WTC11 (cell line): ENCODE measurements at regions not wholly inside any gene's neighbourhood (a gene's known extent, or its start where the extent isn't known, plus 50 kb on each side); places are given as distances from the start of the nearest gene placed in this dataset.

Source experiments
- ATAC-seq: fragments of 200-7000 bp; cut with Tn5 transposase; 2 replicates; pipeline ENCODE4 v1.10.0; 2021; ENCODE audit warnings: mild to moderate bottlenecking, moderate library complexity
- CTCF ChIA-PET: fragments of 300-600 bp; sonication (Branson Sonifier 250); formaldehyde crosslinking; loops from one replicate; lab custom pipeline; 2021; ENCODE audit warnings: antibody characterized with exemption; lab: Charles Lee
- POLR2A ChIA-PET: fragments of 350-600 bp; sonication (Branson Sonifier 250); formaldehyde crosslinking; loops from one replicate; lab custom pipeline; 2021; ENCODE audit warnings: antibody characterized with exemption; lab: Charles Lee
- DNase-seq: peaks from one replicate; pipeline ENCODE4 v3.0.0; 2021; ENCODE audit warnings: low spot score
- H3K27ac Mint-ChIP-seq: 2 replicates; pipeline ENCODE4 v1.8.0; 2021; ENCODE audit warnings: mixed read lengths
- H3K27me3 Mint-ChIP-seq: 2 replicates; pipeline ENCODE4 v1.8.0; 2021; ENCODE audit warnings: low read depth, mild to moderate bottlenecking, moderate library complexity, mixed read lengths
- H3K36me3 Mint-ChIP-seq: 2 replicates; pipeline ENCODE4 v1.8.0; 2021; ENCODE audit warnings: mixed read lengths
- H3K4me1 Mint-ChIP-seq: 2 replicates; pipeline ENCODE4 v1.8.0; 2022; ENCODE audit warnings: mixed read lengths
- H3K4me3 Mint-ChIP-seq: 2 replicates; pipeline ENCODE4 v1.8.0; 2021; ENCODE audit warnings: mild to moderate bottlenecking, moderate library complexity, mixed read lengths
- H3K9me3 Mint-ChIP-seq: 2 replicates; pipeline ENCODE4 v1.8.0; 2021; ENCODE audit warnings: mixed read lengths
- CREM ChIP-seq: sonication (generic); formaldehyde crosslinking; IDR thresholded peaks from 2 replicates; pipeline ENCODE4 v1.8.1; 2022; ENCODE audit warnings: mild to moderate bottlenecking, missing genetic modification reagents, moderate library complexity
- ELF4 ChIP-seq: sonication (generic); formaldehyde crosslinking; IDR thresholded peaks from 2 replicates; pipeline ENCODE4 v1.8.1; 2022; ENCODE audit warnings: low read depth, mild to moderate bottlenecking, moderate library complexity, missing genetic modification reagents
- EMX1 ChIP-seq: fragments of 250-450 bp; sonication (Bioruptor Pico); IDR thresholded peaks from 2 replicates; pipeline ENCODE4 v1.8.0; 2021; ENCODE audit warnings: mild to moderate bottlenecking
- FOXJ3 ChIP-seq: sonication (generic); formaldehyde crosslinking; IDR thresholded peaks from 2 replicates; pipeline ENCODE4 v1.9.0; 2021; ENCODE audit warnings: missing genetic modification reagents, mild to moderate bottlenecking, borderline replicate concordance
- FOXK1 ChIP-seq: sonication (generic); formaldehyde crosslinking; IDR thresholded peaks from 2 replicates; pipeline ENCODE4 v1.8.0; 2022; ENCODE audit warnings: mild to moderate bottlenecking, moderate library complexity, missing genetic modification reagents
- FOXP1 ChIP-seq: sonication (generic); formaldehyde crosslinking; IDR thresholded peaks from 2 replicates; pipeline ENCODE4 v1.8.0; 2022; ENCODE audit warnings: missing genetic modification reagents, mild to moderate bottlenecking, moderate library complexity, borderline replicate concordance
- NFE2L1 ChIP-seq: sonication (generic); formaldehyde crosslinking; IDR thresholded peaks from 2 replicates; pipeline ENCODE4 v1.8.1; 2023; ENCODE audit warnings: missing genetic modification reagents
- NFYB ChIP-seq: sonication (generic); formaldehyde crosslinking; conservative IDR thresholded peaks from 2 replicates; pipeline ENCODE4 v1.8.0; 2022; ENCODE audit warnings: low read depth, missing genetic modification reagents
- OVOL2 ChIP-seq: fragments of 250-450 bp; sonication (Bioruptor Pico); IDR thresholded peaks from 2 replicates; pipeline ENCODE4 v1.9.0; 2021; ENCODE audit warnings: mild to moderate bottlenecking, borderline replicate concordance
- RELA ChIP-seq: sonication (generic); formaldehyde crosslinking; IDR thresholded peaks from 2 replicates; pipeline ENCODE4 v1.8.1; 2022; ENCODE audit warnings: missing genetic modification reagents, mild to moderate bottlenecking, borderline replicate concordance
- SMAD4 ChIP-seq: sonication (generic); formaldehyde crosslinking; IDR thresholded peaks from 2 replicates; pipeline ENCODE4 v1.8.0; 2022; ENCODE audit warnings: mild to moderate bottlenecking, missing genetic modification reagents
- ZBTB21 ChIP-seq: sonication (generic); formaldehyde crosslinking; IDR thresholded peaks from 2 replicates; pipeline ENCODE4 v1.8.1; 2023; ENCODE audit warnings: mild to moderate bottlenecking, missing genetic modification reagents, borderline replicate concordance
- ZNF317 ChIP-seq: sonication (generic); formaldehyde crosslinking; IDR thresholded peaks from 2 replicates; pipeline ENCODE4 v1.8.1; 2023; ENCODE audit warnings: low read depth, mild to moderate bottlenecking, moderate library complexity, missing genetic modification reagents, borderline replicate concordance
- ZNF396 ChIP-seq: fragments of 250-450 bp; sonication (Bioruptor Pico); IDR thresholded peaks from 2 replicates; pipeline ENCODE4 v1.8.0; 2021; ENCODE audit warnings: mild to moderate bottlenecking, moderate library complexity, borderline replicate concordance
- ZNF416 ChIP-seq: fragments of 250-450 bp; sonication (Bioruptor Pico); IDR thresholded peaks from 2 replicates; pipeline ENCODE4 v1.9.0; 2021; ENCODE audit warnings: mild to moderate bottlenecking, inconsistent platforms
- ZNF671 ChIP-seq: fragments of 250-450 bp; sonication (Bioruptor Pico); IDR thresholded peaks from 2 replicates; pipeline ENCODE4 v1.8.0; 2021; ENCODE audit warnings: mild to moderate bottlenecking
- TF ChIP-seq, protein P1 (sequence below): sonication (generic); formaldehyde crosslinking; IDR thresholded peaks from 2 replicates; pipeline ENCODE4 v1.8.1; 2023; ENCODE audit warnings: mild to moderate bottlenecking, missing genetic modification reagents
- TF ChIP-seq, protein P2 (sequence below): sonication (generic); formaldehyde crosslinking; IDR thresholded peaks from 2 replicates; pipeline ENCODE4 v1.8.0; 2022; ENCODE audit warnings: mild to moderate bottlenecking, missing genetic modification reagents
- TF ChIP-seq, protein P3 (sequence below): sonication (generic); formaldehyde crosslinking; IDR thresholded peaks from 2 replicates; pipeline ENCODE4 v1.8.0; 2022; ENCODE audit warnings: mild to moderate bottlenecking, missing genetic modification reagents
- TF ChIP-seq, protein P4 (sequence below): fragments of 250-450 bp; sonication (Bioruptor Pico); conservative IDR thresholded peaks from 2 replicates; pipeline ENCODE4 v1.9.0; 2021; ENCODE audit warnings: mild to moderate bottlenecking
- TF ChIP-seq, protein P5 (sequence below): sonication (generic); formaldehyde crosslinking; IDR thresholded peaks from 2 replicates; pipeline ENCODE4 v1.8.1; 2022; ENCODE audit warnings: missing genetic modification reagents, borderline replicate concordance
- TF ChIP-seq, protein P6 (sequence below): sonication (generic); formaldehyde crosslinking; IDR thresholded peaks from 2 replicates; pipeline ENCODE4 v1.8.1; 2022; ENCODE audit warnings: low read depth, missing genetic modification reagents, borderline replicate concordance

DNA sequence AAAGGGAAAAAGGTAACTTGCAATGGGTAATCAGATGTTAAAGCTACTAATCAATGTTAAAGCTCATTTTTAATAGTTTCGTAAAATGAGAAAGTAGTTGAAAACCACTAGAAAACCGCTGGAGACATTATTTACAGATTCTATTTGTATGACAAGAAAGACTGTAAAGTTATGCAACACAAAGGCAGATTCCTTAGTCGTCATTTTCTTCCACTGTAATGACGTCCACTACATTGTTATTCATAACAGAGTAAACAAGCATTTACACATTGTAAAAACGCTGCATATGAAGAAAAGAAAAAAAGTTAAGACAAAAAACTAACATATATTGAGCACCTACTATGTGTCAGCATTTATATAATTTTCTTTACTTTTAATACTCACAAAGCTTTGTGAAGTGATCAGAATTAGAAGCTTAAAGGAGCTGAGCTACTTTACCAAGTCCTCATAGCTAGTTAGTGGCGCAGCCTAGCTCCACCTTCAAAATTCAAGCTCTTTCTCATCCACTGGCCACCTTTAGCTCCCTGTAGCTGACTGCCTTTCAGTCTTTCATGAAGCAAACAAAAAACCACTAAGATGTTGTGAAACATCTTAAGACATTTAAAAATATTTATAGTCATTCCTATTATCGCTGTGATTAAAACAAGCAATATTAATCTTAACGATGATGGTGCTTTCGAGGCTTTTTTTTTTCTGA, 100.1 kb upstream of the CDIN1 start:
- POLR2A ChIA-PET = no interaction called here
- Mint-ChIP-seq H3K36me3 (peaks cover 5% of the 10 kb centered on the region; the same call in 1 of the 2 replicates), H3K9me3 (peaks cover 13% of the 10 kb centered on the region), H3K27ac (peak overlapping the region; percentile 89; the same call in 1 of the 2 replicates), H3K27me3 (no peaks in the 10 kb centered on the region), H3K4me1 (peaks cover 19% of the 10 kb centered on the region), H3K4me3 (no peak overlapping the region)
- CTCF ChIA-PET = interaction anchor here (0.9 to 1.2 kb wide), 3 partner anchors 201 to 960 kb away, joined by 3 to 4 read pairs (median 3); no protein-coding TSS in a partner anchor
- TF ChIP-seq FOXP1 (CRISPR knock-in tag) = no peak
- no peak for TF ChIP-seq RELA (CRISPR knock-in tag)
- TF ChIP-seq, protein P1, sequence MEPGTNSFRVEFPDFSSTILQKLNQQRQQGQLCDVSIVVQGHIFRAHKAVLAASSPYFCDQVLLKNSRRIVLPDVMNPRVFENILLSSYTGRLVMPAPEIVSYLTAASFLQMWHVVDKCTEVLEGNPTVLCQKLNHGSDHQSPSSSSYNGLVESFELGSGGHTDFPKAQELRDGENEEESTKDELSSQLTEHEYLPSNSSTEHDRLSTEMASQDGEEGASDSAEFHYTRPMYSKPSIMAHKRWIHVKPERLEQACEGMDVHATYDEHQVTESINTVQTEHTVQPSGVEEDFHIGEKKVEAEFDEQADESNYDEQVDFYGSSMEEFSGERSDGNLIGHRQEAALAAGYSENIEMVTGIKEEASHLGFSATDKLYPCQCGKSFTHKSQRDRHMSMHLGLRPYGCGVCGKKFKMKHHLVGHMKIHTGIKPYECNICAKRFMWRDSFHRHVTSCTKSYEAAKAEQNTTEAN (CRISPR knock-in tag) = no peak
- TF ChIP-seq, protein P2, sequence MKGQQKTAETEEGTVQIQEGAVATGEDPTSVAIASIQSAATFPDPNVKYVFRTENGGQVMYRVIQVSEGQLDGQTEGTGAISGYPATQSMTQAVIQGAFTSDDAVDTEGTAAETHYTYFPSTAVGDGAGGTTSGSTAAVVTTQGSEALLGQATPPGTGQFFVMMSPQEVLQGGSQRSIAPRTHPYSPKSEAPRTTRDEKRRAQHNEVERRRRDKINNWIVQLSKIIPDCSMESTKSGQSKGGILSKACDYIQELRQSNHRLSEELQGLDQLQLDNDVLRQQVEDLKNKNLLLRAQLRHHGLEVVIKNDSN (CRISPR knock-in tag) = no peak
- no peak for TF ChIP-seq ZNF317 (CRISPR knock-in tag)
- no peak for TF ChIP-seq ZNF396 (CRISPR knock-in tag)
- no peak for TF ChIP-seq FOXK1 (CRISPR knock-in tag)
- TF ChIP-seq, protein P3, sequence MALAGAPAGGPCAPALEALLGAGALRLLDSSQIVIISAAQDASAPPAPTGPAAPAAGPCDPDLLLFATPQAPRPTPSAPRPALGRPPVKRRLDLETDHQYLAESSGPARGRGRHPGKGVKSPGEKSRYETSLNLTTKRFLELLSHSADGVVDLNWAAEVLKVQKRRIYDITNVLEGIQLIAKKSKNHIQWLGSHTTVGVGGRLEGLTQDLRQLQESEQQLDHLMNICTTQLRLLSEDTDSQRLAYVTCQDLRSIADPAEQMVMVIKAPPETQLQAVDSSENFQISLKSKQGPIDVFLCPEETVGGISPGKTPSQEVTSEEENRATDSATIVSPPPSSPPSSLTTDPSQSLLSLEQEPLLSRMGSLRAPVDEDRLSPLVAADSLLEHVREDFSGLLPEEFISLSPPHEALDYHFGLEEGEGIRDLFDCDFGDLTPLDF = no peak
- TF ChIP-seq NFE2L1 (CRISPR knock-in tag) = no peak
- TF ChIP-seq ZBTB21 (CRISPR knock-in tag) = no peak
- TF ChIP-seq CREM (CRISPR knock-in tag) = no peak
- no peak for TF ChIP-seq ZNF416 (CRISPR knock-in tag)
- TF ChIP-seq, protein P4, sequence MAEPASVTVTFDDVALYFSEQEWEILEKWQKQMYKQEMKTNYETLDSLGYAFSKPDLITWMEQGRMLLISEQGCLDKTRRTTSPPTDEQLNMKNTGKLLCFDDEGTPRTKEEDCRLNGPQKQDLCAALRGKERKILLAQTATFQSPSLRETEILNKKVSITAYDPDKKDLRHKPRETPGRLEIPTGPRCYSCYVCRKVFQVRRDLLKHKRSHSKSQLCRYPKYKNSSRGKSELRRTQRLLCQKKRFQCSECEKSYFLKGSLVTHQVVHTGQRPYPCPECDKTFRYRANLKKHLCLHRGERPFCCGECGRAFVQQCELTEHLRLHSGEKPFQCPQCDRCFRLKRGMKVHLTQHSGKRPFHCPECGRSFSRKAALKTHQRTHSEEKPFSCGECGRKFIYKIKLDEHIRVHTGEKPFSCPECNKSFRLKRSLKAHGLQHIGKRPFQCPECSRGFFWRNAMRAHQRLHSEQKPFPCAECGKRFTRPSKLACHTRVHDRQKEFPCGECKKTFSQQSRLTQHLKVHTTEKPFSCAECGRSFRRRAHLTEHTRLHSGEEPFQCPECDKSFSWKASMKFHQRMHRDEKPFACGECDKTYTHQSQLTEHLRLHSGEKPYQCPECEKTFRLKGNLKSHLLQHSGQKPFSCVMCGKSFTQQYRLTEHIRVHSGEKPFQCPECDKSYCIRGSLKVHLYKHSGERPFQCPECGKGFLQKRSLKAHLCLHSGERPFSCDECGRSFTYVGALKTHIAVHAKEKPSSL = no peak
- TF ChIP-seq ELF4 (CRISPR knock-in tag) = no peak
- no peak for TF ChIP-seq NFYB
- no peak for DNase-seq
- ATAC-seq = peak; percentile 79; the same call in 1 of the 2 replicates

DNA sequence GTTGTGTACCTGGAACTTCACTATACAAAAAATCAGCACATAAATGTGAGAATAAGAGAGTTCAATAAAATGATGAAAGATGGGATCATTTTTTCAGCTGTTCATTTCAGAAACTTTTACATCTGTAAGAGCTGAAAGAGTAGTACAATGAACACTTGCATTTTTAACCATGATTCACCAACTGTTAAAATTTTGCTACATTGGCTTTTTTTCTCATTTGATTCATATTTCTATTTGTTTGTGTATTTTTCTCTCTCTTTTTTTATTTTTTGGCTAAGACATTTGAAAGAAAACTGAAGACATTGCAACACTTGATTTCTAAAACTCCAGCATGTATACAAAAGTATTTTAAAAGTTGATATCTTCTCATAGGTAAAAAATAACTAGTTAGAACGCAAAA, 98.3 kb upstream of the CDIN1 start:
- ChIA-PET CTCF (no interaction called here), POLR2A (no interaction called here)
- peaks cover 14% of the 10 kb centered on the region for H3K4me1 Mint-ChIP-seq
- ATAC-seq (no peak), DNase-seq (no peak)
- no peak overlapping the region for H3K27ac Mint-ChIP-seq
- H3K27me3 Mint-ChIP-seq = peaks cover 4% of the 10 kb centered on the region; the same call in 1 of the 2 replicates
- peaks cover 5% of the 10 kb centered on the region; the same call in 1 of the 2 replicates for H3K36me3 Mint-ChIP-seq
- H3K9me3 Mint-ChIP-seq = peaks cover 13% of the 10 kb centered on the region
- H3K4me3 Mint-ChIP-seq = no peak overlapping the region
- TF ChIP-seq OVOL2 (CRISPR knock-in tag) = no peak
- TF ChIP-seq SMAD4 = no peak
- TF ChIP-seq, protein P5, sequence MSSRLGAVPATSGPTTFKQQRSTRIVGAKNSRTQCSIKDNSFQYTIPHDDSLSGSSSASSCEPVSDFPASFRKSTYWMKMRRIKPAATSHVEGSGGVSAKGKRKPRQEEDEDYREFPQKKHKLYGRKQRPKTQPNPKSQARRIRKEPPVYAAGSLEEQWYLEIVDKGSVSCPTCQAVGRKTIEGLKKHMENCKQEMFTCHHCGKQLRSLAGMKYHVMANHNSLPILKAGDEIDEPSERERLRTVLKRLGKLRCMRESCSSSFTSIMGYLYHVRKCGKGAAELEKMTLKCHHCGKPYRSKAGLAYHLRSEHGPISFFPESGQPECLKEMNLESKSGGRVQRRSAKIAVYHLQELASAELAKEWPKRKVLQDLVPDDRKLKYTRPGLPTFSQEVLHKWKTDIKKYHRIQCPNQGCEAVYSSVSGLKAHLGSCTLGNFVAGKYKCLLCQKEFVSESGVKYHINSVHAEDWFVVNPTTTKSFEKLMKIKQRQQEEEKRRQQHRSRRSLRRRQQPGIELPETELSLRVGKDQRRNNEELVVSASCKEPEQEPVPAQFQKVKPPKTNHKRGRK (CRISPR knock-in tag) = no peak
- no peak for TF ChIP-seq EMX1 (CRISPR knock-in tag)
- TF ChIP-seq FOXJ3 (CRISPR knock-in tag) = no peak
- TF ChIP-seq, protein P6, sequence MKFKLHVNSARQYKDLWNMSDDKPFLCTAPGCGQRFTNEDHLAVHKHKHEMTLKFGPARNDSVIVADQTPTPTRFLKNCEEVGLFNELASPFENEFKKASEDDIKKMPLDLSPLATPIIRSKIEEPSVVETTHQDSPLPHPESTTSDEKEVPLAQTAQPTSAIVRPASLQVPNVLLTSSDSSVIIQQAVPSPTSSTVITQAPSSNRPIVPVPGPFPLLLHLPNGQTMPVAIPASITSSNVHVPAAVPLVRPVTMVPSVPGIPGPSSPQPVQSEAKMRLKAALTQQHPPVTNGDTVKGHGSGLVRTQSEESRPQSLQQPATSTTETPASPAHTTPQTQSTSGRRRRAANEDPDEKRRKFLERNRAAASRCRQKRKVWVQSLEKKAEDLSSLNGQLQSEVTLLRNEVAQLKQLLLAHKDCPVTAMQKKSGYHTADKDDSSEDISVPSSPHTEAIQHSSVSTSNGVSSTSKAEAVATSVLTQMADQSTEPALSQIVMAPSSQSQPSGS (CRISPR knock-in tag) = no peak
- TF ChIP-seq ZNF671 (CRISPR knock-in tag) = no peak
- no peak for TF ChIP-seq NFYB
